ENCODE measurements at regions not wholly inside any gene's neighbourhood (a gene's known extent, or its start where the extent isn't known, plus 50 kb on each side); places are given as distances from the start of the nearest gene placed in this dataset.

- TF ChIP-seq CTCF (IDR thresholded peaks at IDR 0.05; ENCODE audit: low read depth, low read length, missing input control) = no peak
Observed at GRCh38 chr9:106696804-106697203, 166.2 kb upstream of the ZNF462 start (continued).

- Histone ChIP-seq H3K27me3 (ENCODE audit: control insufficient read depth in 4 of 4, insufficient read depth in 4 of 4, low read length in 3 of 4) (no peaks in the 10 kb centered on the region), H3K9ac (ENCODE audit: low read depth in 1 of 2, low read length in 2 of 2) (no peak overlapping the region), H3K36me3 (ENCODE audit: control insufficient read depth in 4 of 4, insufficient read depth in 3 of 4, low read depth in 1 of 4, low read length in 3 of 4) (no peaks in the 10 kb centered on the region), H3K4me3 (ENCODE audit: low read depth in 1 of 3, low read length in 3 of 3) (no peak overlapping the region), H3K4me1 (ENCODE audit: control insufficient read depth in 4 of 4, insufficient read depth in 4 of 4, low read length in 3 of 4) (no peaks in the 10 kb centered on the region), H3K9me3 (ENCODE audit: control insufficient read depth in 4 of 4, low read length in 3 of 4) (no peaks in the 10 kb centered on the region), H3K27ac (ENCODE audit: low read depth in 1 of 2, low read length in 2 of 2) (no peak overlapping the region)
- no peak for DNase-seq (ENCODE audit: low spot score)
- no peak for TF ChIP-seq YY1 (IDR thresholded peaks at IDR 0.05)
- TF ChIP-seq ZBTB33 (IDR thresholded peaks at IDR 0.05) = no peak
- no peak for TF ChIP-seq GABPA (IDR thresholded peaks at IDR 0.05 in 1 of 2, conservative IDR thresholded peaks at IDR 0.05 in 1 of 2)
- no peak for TF ChIP-seq RXRA (IDR thresholded peaks at IDR 0.05)
- no peak for TF ChIP-seq HNF4G (IDR thresholded peaks at IDR 0.05)
- TF ChIP-seq SP1 (IDR thresholded peaks at IDR 0.05) = no peak
- 80% methylated on average over 8 of the region's 8 CpGs for WGBS
Observed at GRCh38 chr9:106697390-106697749, 165.6 kb upstream of the ZNF462 start.

GRCh38 chr9:106697750-106698502, 165.0 kb upstream of the ZNF462 start:
- TF ChIP-seq ZBTB33 (IDR thresholded peaks at IDR 0.05) (no peak), NR2F2 (IDR thresholded peaks at IDR 0.05) (no peak), EGR1 (IDR thresholded peaks at IDR 0.05; ENCODE audit: low read depth in 2 of 2) (no peak), HNF4G (IDR thresholded peaks at IDR 0.05) (no peak), ATF3 (IDR thresholded peaks at IDR 0.05) (no peak), RAD21 (IDR thresholded peaks at IDR 0.05) (no peak), YY1 (IDR thresholded peaks at IDR 0.05) (no peak), CTCF (IDR thresholded peaks at IDR 0.05; ENCODE audit: low read depth, low read length, missing input control) (no peak), FOXA2 (IDR thresholded peaks at IDR 0.05) (no peak), HNF4A (conservative IDR thresholded peaks at IDR 0.05) (no peak), MAX (IDR thresholded peaks at IDR 0.05) (no peak), FOXA1 (IDR thresholded peaks at IDR 0.05) (no peak), JUND (IDR thresholded peaks at IDR 0.05) (no peak), SP1 (IDR thresholded peaks at IDR 0.05) (no peak), REST (IDR thresholded peaks at IDR 0.05) (no peak)

More at GRCh38 chr9:106697750-106698502, 165.0 kb upstream of the ZNF462 start:
- Histone ChIP-seq H3K36me3 (ENCODE audit: control insufficient read depth in 4 of 4, insufficient read depth in 3 of 4, low read depth in 1 of 4, low read length in 3 of 4) (no peaks in the 10 kb centered on the region), H3K27me3 (ENCODE audit: control insufficient read depth in 4 of 4, insufficient read depth in 4 of 4, low read length in 3 of 4) (no peaks in the 10 kb centered on the region), H3K27ac (ENCODE audit: low read depth in 1 of 2, low read length in 2 of 2) (peak overlapping the region in 1 of 2 donors; percentile 37), H3K9ac (ENCODE audit: low read depth in 1 of 2, low read length in 2 of 2) (no peak overlapping the region), H3K4me1 (ENCODE audit: control insufficient read depth in 4 of 4, insufficient read depth in 4 of 4, low read length in 3 of 4) (no peaks in the 10 kb centered on the region), H3K9me3 (ENCODE audit: control insufficient read depth in 4 of 4, low read length in 3 of 4) (peaks cover 0 to 2% (median 0%) of the 10 kb centered on the region in 4 donors), H3K4me3 (ENCODE audit: low read depth in 1 of 3, low read length in 3 of 3) (no peak overlapping the region)
- 72% methylated on average over 16 of the region's 16 CpGs for WGBS
- DNase-seq (ENCODE audit: low spot score) = peak; percentile 33

Data from liver (tissue), 8 donors.